Karpas-422 (cell line): ENCODE measurements at regions not wholly inside any gene's neighbourhood (a gene's known extent, or its start where the extent isn't known, plus 50 kb on each side); places are given as distances from the start of the nearest gene placed in this dataset.
A peak's percentile ranks its signal among the peaks of the same experiment; 100 is the strongest.

Experiments
- DNase-seq: peaks from one replicate; pipeline ENCODE4 v3.0.0-alpha.2; 2015
- H2AFZ ChIP-seq: fragments of 200-600 bp; sonication (generic); 2 replicates; pipeline ENCODE4 v1.6.1; 2014; ENCODE audit warnings: antibody characterized with exemption, low read length, mixed read lengths
- H3K27ac ChIP-seq: fragments of 200-600 bp; sonication (generic); 2 replicates; pipeline ENCODE4 v1.5.1; 2014; ENCODE audit warnings: mild to moderate bottlenecking, low read length, moderate library complexity
- H3K27me3 ChIP-seq: fragments of 200-600 bp; sonication (generic); 2 replicates; pipeline ENCODE4 v1.6.1; 2014; ENCODE audit warnings: low read length, mixed read lengths
- H3K36me3 ChIP-seq: fragments of 200-600 bp; sonication (generic); 2 replicates; pipeline ENCODE4 v1.6.1; 2014; ENCODE audit warnings: low read length, mixed read lengths; ENCODE audit not compliant: insufficient read depth
- H3K4me1 ChIP-seq: fragments of 200-600 bp; sonication (generic); 2 replicates; pipeline ENCODE4 v1.6.1; 2014; ENCODE audit warnings: mild to moderate bottlenecking, low read length, mixed read lengths
- H3K4me2 ChIP-seq: fragments of 200-600 bp; sonication (generic); 2 replicates; pipeline ENCODE4 v1.6.1; 2014; ENCODE audit warnings: low read length, low read depth, mild to moderate bottlenecking; ENCODE audit not compliant: poor library complexity, severe bottlenecking
- H3K4me3 ChIP-seq: fragments of 200-600 bp; sonication (generic); 2 replicates; pipeline ENCODE4 v1.5.1; 2014; ENCODE audit warnings: mild to moderate bottlenecking, antibody characterized with exemption, low read length, mixed read lengths
- H3K79me2 ChIP-seq: fragments of 200-600 bp; sonication (generic); 2 replicates; pipeline ENCODE4 v1.6.1; 2014; ENCODE audit warnings: mild to moderate bottlenecking, low read length, mixed read lengths
- H3K9ac ChIP-seq: fragments of 200-600 bp; sonication (generic); 2 replicates; pipeline ENCODE4 v1.6.0; 2014; ENCODE audit warnings: low read length
- H3K9me2 ChIP-seq: fragments of 200-600 bp; sonication (generic), shearing (Covaris generic); replicated peaks from 2 replicates; pipeline ENCODE4 v1.6.0; 2014; ENCODE audit warnings: mild to moderate bottlenecking, low read length, moderate library complexity; ENCODE audit not compliant: insufficient read depth
- H3K9me3 ChIP-seq: fragments of 300-700, 200-600 bp; sonication (generic); 2 replicates; pipeline ENCODE4 v1.6.1; 2014; ENCODE audit warnings: low read length, mixed read lengths
- H4K20me1 ChIP-seq: fragments of 200-600 bp; sonication (generic); 2 replicates; pipeline ENCODE4 v1.6.1; 2014; ENCODE audit warnings: mild to moderate bottlenecking, antibody characterized with exemption, low read length, low read depth; ENCODE audit not compliant: insufficient read depth

- H3K27ac ChIP-seq = no peak overlapping the region
- H3K9me3 ChIP-seq = no peaks in the 10 kb centered on the region; the same call in 1 of the 2 replicates
- H2AFZ ChIP-seq = no peak overlapping the region
- no peak overlapping the region for H3K4me2 ChIP-seq
- H3K9ac ChIP-seq = no peak overlapping the region
- H3K27me3 ChIP-seq = no peaks in the 10 kb centered on the region
- DNase-seq = no peak
- H3K4me3 ChIP-seq = no peak overlapping the region
- no peaks in the 10 kb centered on the region for H4K20me1 ChIP-seq
- no peaks in the 10 kb centered on the region for H3K4me1 ChIP-seq
- no peaks in the 10 kb centered on the region for H3K36me3 ChIP-seq
- no peaks in the 10 kb centered on the region for H3K79me2 ChIP-seq
- no peaks in the 10 kb centered on the region for H3K9me2 ChIP-seq
Measured at GRCh38 chr13:68616600-68617222, 1386.6 kb upstream of the PCDH9 start.

DNA sequence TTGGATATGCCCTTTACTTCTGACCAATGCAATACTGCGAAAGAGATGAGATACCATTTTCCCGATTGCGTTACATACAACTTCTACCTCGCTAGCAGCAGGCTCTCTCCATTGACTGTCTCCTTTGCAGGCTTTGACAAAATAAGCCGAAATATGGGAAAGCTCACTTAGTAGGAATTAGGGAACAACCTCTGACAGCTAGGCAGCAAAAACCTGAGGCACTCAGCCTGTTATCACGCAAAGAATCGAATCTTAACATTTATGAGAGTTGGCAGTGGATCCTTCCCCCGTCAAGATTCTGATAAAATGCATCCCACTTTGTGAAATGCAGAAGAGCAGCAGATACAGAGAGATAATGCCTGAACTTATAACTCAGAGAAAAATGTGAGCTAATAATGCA lies 1379.5 kb upstream of the PCDH9 start:
- H3K9me3 ChIP-seq = no peaks in the 10 kb centered on the region
- H2AFZ ChIP-seq = peak overlapping the region; percentile 29; the same call in 1 of the 2 replicates
- H3K9me2 ChIP-seq = no peaks in the 10 kb centered on the region
- H3K4me1 ChIP-seq = peaks cover 5% of the 10 kb centered on the region
- DNase-seq = no peak
- no peaks in the 10 kb centered on the region for H3K27me3 ChIP-seq
- no peak overlapping the region for H3K9ac ChIP-seq
- no peak overlapping the region for H3K4me3 ChIP-seq
- no peaks in the 10 kb centered on the region for H3K79me2 ChIP-seq
- H3K4me2 ChIP-seq = no peak overlapping the region
- H3K27ac ChIP-seq = no peak overlapping the region
- no peaks in the 10 kb centered on the region for H4K20me1 ChIP-seq
- no peaks in the 10 kb centered on the region for H3K36me3 ChIP-seq

GRCh38 chr13:68608147-68608546 lies 1378.0 kb upstream of the PCDH9 start:
- no peak overlapping the region for H3K27ac ChIP-seq
- no peaks in the 10 kb centered on the region for H3K79me2 ChIP-seq
- H4K20me1 ChIP-seq = no peaks in the 10 kb centered on the region
- H3K9me3 ChIP-seq = no peaks in the 10 kb centered on the region
- no peaks in the 10 kb centered on the region for H3K9me2 ChIP-seq
- H3K36me3 ChIP-seq = no peaks in the 10 kb centered on the region
- H3K27me3 ChIP-seq = no peaks in the 10 kb centered on the region
- peak overlapping the region; percentile 18; the same call in 1 of the 2 replicates for H3K9ac ChIP-seq
- peak overlapping the region; percentile 58 for H3K4me2 ChIP-seq
- peak overlapping the region; percentile 22; the same call in 1 of the 2 replicates for H3K4me3 ChIP-seq
- peak; percentile 52 for DNase-seq
- H2AFZ ChIP-seq = peak overlapping the region; percentile 88
- H3K4me1 ChIP-seq = peaks cover 5% of the 10 kb centered on the region

DNA sequence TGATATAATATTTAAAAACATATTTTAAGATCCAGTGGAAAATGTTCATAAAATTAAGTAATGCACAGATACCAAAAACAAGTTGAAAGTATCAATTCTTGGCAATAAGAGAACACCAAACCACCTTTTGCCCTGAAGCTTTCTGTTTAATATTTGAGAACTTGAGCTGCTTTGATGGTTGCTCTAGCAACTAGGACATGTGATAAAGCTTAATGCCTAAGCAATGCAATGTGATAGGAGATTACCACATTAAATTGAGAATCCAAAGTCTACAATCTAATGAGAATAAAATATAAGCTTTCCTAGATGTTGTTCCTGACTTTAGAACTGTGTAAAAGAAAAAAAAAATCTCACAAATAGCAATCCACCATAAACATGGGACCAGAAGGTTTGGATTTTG lies 1367.5 kb upstream of the PCDH9 start:
- H2AFZ ChIP-seq = peak overlapping the region; percentile 99
- DNase-seq = no peak
- H3K4me2 ChIP-seq = no peak overlapping the region
- H3K79me2 ChIP-seq = no peaks in the 10 kb centered on the region
- no peaks in the 10 kb centered on the region for H3K36me3 ChIP-seq
- H3K9me3 ChIP-seq = no peaks in the 10 kb centered on the region
- H3K27me3 ChIP-seq = no peaks in the 10 kb centered on the region
- no peaks in the 10 kb centered on the region for H4K20me1 ChIP-seq
- H3K27ac ChIP-seq = no peak overlapping the region
- H3K9me2 ChIP-seq = no peaks in the 10 kb centered on the region
- H3K4me1 ChIP-seq = peaks cover 2% of the 10 kb centered on the region; the same call in 1 of the 2 replicates
- H3K4me3 ChIP-seq = no peak overlapping the region
- no peak overlapping the region for H3K9ac ChIP-seq

DNA sequence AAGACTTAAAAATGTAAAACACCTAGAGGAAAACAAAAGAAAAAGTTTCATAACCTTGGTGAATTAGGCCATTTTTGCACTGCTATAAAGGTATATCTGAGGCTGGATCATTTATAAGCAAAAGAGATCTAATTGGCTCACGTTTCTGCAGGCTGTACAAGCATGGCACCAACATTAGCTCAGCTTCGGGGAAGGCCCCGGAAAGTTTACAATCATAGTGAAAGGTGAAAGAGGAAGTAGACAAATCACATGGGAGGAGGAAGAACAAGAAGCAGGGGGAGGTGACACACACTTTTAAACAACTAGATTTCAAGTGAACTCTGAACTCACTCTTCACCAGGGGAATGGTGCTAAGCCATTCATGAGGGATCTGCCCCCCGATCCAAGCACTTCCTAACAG lies 1358.5 kb upstream of the PCDH9 start:
- Histone ChIP-seq H3K27me3 (no peaks in the 10 kb centered on the region), H3K4me2 (no peak overlapping the region), H3K4me1 (no peaks in the 10 kb centered on the region), H3K79me2 (no peaks in the 10 kb centered on the region), H3K9me2 (no peaks in the 10 kb centered on the region), H3K9ac (no peak overlapping the region), H3K4me3 (0 out of 2 replicates have a peak overlapping the region, but pooled peaks have one; percentile 15), H3K36me3 (no peaks in the 10 kb centered on the region), H2AFZ (peak overlapping the region; percentile 61), H4K20me1 (no peaks in the 10 kb centered on the region), H3K9me3 (no peaks in the 10 kb centered on the region), H3K27ac (no peak overlapping the region)
- DNase-seq = peak; percentile 66

DNA sequence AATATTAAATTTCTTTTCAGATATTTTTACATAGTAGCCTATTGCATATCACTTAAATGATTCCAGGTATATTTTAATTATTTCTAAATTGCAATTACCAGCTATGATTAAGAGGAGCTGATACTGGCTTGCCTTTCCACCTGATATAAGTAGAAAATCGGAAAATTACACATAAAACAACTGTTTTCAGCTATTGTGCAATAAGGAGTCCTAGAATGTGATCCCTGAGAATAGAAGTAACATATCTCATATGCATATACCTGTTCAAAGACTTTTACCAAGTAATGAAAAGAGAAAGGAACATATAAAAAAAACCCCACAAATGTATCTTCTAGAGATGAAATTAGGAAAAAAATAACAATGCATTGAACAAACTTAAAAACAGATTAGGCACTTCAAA lies 1354.6 kb upstream of the PCDH9 start:
- Histone ChIP-seq H3K27ac (no peak overlapping the region), H3K79me2 (no peaks in the 10 kb centered on the region), H3K36me3 (no peaks in the 10 kb centered on the region), H3K9me3 (no peaks in the 10 kb centered on the region; the same call in 1 of the 2 replicates), H3K4me1 (no peaks in the 10 kb centered on the region), H2AFZ (0 out of 2 replicates have a peak overlapping the region, but pooled peaks have one; percentile 1), H4K20me1 (no peaks in the 10 kb centered on the region), H3K4me3 (no peak overlapping the region), H3K9me2 (no peaks in the 10 kb centered on the region), H3K27me3 (no peaks in the 10 kb centered on the region), H3K4me2 (no peak overlapping the region), H3K9ac (no peak overlapping the region)
- DNase-seq = no peak

- no peaks in the 10 kb centered on the region for H3K36me3 ChIP-seq
- no peaks in the 10 kb centered on the region for H3K9me3 ChIP-seq
- H3K4me3 ChIP-seq = no peak overlapping the region
- no peaks in the 10 kb centered on the region for H3K79me2 ChIP-seq
- no peaks in the 10 kb centered on the region for H4K20me1 ChIP-seq
- peak overlapping the region; percentile 76 for H2AFZ ChIP-seq
- no peak overlapping the region for H3K27ac ChIP-seq
- H3K27me3 ChIP-seq = no peaks in the 10 kb centered on the region
- H3K4me1 ChIP-seq = no peaks in the 10 kb centered on the region
- no peaks in the 10 kb centered on the region for H3K9me2 ChIP-seq
- H3K9ac ChIP-seq = no peak overlapping the region
- no peak for DNase-seq
- H3K4me2 ChIP-seq = no peak overlapping the region
Measured at GRCh38 chr13:68574053-68574452, 1343.9 kb upstream of the PCDH9 start.

DNA sequence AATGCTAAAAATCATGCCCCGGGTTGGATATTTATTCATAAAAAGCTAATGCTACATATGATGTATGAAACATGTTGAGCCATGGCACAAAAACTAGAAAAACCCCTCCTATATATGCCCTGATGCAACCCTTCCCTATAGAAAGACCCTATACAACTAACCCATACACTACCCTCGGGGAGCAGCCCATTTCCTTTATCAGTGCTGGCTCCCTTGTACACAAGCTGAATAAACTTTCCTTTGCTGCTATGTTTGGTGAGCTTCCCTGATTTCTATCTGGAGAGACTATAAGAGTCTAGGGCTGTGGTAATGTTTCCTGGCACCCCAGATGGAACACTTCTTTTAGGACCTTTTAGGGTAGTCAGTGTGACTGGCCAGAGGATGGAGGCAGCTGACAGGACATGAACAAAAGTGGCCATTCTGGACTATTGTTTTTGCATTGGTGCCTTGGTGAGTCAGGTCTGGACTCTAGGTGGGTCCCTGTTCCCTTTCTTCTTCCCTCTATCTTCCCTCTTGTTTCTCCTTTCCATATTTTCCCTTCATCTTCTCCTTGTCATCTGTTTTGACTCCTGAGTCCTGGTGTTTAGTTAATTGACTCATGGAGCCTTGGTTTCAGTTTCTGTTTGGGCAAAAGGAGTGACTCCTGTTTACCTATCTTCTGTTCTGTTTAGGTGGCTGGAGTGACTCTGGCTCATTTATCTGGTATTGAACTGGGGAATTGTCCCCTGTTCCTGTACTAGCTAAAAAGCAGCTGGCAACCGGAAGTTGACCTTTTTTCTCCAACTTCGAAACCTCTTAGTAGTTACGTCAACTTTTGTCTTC lies 1321.8 kb upstream of the PCDH9 start:
- Histone ChIP-seq H3K79me2 (no peaks in the 10 kb centered on the region), H3K4me2 (peak overlapping the region; percentile 25), H4K20me1 (no peaks in the 10 kb centered on the region), H3K9me3 (no peaks in the 10 kb centered on the region), H3K9ac (no peak overlapping the region), H3K4me3 (peak overlapping the region; percentile 14; the same call in 1 of the 2 replicates), H3K27ac (no peak overlapping the region), H3K4me1 (0 out of 2 replicates have a peak, but pooled peaks cover 6% of the 10 kb centered on the region), H3K9me2 (no peaks in the 10 kb centered on the region), H3K27me3 (no peaks in the 10 kb centered on the region), H3K36me3 (no peaks in the 10 kb centered on the region), H2AFZ (peak overlapping the region; percentile 90)
- DNase-seq = no peak
